GM12891 (cell line): ENCODE measurements at regions not wholly inside any gene's neighbourhood (a gene's known extent, or its start where the extent isn't known, plus 50 kb on each side); places are given as distances from the start of the nearest gene placed in this dataset.

Source experiments
- POLR2A ChIP-seq: IDR thresholded peaks from 2 replicates; pipeline ENCODE4 v1.6.1; 2011; ENCODE audit warnings: low read depth, low read length, control low read depth
- POLR2AphosphoS5 ChIP-seq: IDR thresholded peaks from 2 replicates; pipeline ENCODE4 v1.6.1; 2011; ENCODE audit warnings: low read depth, low read length, control low read depth
- POU2F2 ChIP-seq: IDR thresholded peaks from 2 replicates; pipeline ENCODE4 v1.6.1; 2011; ENCODE audit warnings: low read depth, mild to moderate bottlenecking, control low read depth, low read length, moderate library complexity
- TAF1 ChIP-seq: IDR thresholded peaks from 2 replicates; pipeline ENCODE4 v1.6.1; 2011; ENCODE audit warnings: low read depth, low read length, control low read depth

- no peak for TF ChIP-seq POLR2AphosphoS5
- TF ChIP-seq POLR2A = no peak
- no peak for TF ChIP-seq TAF1
- TF ChIP-seq POU2F2 = no peak
These were observed 506.5 kb downstream of the TSN start for GRCh38 chr2:122261911-122262310.
